ENCODE measurements at regions not wholly inside any gene's neighbourhood (a gene's known extent, or its start where the extent isn't known, plus 50 kb on each side); places are given as distances from the start of the nearest gene placed in this dataset.

- DNase-seq (ENCODE audit: low spot score), result no peak
Observed at GRCh38 chr1:81149649-81150325, 650.9 kb upstream of the ADGRL2 start.

GRCh38 chr1:81144240-81144825, 656.4 kb upstream of the ADGRL2 start:
- no peak for DNase-seq (ENCODE audit: low spot score)

DNA sequence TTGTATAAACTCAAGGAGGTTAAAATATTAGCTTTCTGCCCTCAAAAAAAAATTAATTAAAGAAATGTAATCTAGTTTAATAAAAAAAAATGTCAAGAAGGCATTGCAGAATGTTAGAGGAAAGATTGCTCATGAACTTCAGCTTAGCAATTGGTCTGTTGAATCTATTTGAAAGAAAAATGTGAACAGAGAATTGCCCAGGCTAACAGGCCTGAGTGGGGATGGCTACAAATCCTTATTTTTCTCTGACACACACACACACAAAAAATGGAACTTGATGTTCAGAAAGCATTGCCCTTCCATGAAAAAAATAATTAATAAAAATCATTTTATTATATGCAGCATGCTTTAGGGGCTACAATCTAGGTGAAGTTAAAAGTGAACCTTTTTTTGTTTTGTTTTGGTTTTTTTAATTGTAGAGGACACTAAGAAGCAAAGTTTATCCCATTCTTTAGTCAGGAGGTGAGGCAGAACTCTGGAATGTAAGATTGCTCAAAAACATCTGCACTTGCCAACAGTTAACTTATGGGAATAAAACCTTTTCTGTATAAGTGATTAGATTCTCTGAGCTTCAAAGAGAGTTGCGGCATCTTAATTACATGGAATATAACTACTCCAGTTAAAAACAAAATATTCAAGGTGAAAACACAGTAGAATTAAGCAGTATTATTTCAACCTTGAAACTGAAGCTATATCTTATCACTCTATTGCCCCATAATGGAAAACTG, 658.5 kb upstream of the ADGRL2 start:
- no peak for DNase-seq (ENCODE audit: low spot score)

DNA sequence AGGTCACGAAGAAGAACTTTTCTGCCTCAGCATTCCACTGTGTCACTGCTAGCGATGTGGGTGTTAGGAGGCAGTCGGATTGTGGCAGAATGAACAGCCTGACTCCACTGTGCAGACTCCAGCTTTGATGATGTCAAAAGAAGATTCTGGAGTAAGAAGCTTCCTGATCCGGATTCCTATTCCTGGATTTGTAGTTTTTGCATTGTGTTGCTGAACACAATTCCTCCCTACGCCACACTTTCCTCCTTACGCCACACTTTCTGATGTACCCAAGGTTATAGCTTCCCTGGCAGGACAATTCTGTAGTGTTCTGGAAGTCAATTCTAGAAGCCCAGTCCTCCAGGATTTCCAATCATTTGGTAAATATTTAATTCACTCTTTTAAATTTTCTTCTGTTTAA, 665.2 kb upstream of the ADGRL2 start:
- DNase-seq (ENCODE audit: low spot score), result no peak

DNA sequence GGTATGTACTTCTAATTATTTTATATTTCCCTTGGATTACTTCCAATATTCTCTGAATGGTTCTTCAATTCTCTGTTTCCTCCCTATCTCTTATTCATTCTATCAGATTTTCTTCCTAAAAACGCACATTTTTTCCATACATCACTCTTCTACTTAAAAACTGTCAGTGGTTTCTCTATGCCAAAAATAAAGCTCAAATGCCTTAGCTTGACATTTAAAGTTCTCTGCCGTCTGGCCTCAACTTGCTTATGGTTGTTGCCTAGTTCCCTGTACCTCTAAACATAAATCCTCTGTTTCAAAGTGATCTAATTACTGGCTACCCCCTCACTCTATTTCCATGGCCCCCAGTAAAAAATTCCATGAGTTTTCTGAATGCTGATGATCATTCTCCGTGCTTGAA, 671.0 kb upstream of the ADGRL2 start:
- DNase-seq (ENCODE audit: low spot score), result no peak

DNA sequence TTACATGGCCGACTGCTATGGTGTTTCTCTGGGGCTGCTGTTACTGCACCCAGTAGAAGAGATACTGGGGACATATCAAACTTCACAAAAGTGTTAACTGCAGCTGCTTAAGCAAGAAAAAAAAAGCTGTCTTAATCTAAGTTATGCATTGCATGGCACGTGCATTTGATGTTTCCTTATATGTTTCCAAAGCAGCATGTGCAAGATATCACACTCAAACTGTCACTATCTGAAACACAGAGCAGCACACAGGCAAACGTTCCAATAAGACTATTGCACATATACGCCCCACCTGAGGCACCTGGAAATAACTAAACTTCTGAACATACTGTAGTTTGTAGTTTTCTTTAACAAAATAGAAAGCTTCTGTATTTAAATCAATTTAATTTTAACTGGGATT, 671.4 kb upstream of the ADGRL2 start:
- DNase-seq (ENCODE audit: low spot score), result no peak

GRCh38 chr1:81128079-81128478, 672.7 kb upstream of the ADGRL2 start:
- DNase-seq (ENCODE audit: low spot score), result no peak

- no peak for DNase-seq (ENCODE audit: low spot score)
Observed at GRCh38 chr1:81126989-81127581, 673.6 kb upstream of the ADGRL2 start.

- DNase-seq (ENCODE audit: low spot score), result no peak
Observed at GRCh38 chr1:81125672-81126071, 675.1 kb upstream of the ADGRL2 start.

DNA sequence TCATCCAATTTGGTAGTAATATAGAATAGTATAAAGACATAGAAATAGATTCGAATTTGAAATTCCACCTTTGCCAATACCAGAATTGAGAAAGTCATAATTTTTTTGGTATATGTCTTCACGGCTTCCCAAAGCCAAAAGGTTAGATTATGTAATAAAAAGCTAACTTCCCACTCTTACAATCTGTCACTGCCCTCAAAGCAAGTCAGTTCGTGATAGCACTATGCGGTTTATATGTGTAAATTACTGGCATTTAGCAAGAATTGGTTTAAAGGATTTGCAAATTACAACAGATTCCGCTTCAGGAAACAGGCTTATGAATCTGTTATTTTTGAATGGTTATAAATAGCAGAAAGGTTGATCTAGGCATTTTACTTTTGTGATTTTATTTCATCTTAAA, 679.4 kb upstream of the ADGRL2 start:
- no peak for DNase-seq (ENCODE audit: low spot score)

- no peak for DNase-seq (ENCODE audit: low spot score)
Observed at GRCh38 chr1:81119319-81119718, 681.4 kb upstream of the ADGRL2 start.

DNA sequence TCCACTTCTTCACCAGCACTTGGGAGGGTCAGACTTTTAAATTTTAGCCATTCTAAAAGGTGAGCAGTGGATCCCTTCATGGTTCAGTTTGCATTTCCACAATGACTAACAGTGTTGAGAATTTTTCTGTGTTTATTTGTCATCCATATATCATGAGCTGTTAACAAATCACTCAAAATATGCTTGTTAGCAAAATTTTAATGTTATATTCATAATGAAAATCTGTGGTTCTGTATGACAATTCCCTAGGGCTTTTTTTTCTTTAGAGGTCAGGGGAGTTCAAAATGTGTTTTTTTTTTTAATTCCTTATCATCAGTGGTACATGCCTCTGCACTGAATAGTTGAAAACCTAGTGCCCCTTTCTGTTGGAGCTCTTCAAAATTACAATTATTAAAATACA, 682.2 kb upstream of the ADGRL2 start:
- DNase-seq (ENCODE audit: low spot score), result no peak

GRCh38 chr1:81115422-81115821, 685.3 kb upstream of the ADGRL2 start:
- DNase-seq (ENCODE audit: low spot score), result no peak

GRCh38 chr1:81114191-81114590, 686.5 kb upstream of the ADGRL2 start:
- no peak for DNase-seq (ENCODE audit: low spot score)

DNA sequence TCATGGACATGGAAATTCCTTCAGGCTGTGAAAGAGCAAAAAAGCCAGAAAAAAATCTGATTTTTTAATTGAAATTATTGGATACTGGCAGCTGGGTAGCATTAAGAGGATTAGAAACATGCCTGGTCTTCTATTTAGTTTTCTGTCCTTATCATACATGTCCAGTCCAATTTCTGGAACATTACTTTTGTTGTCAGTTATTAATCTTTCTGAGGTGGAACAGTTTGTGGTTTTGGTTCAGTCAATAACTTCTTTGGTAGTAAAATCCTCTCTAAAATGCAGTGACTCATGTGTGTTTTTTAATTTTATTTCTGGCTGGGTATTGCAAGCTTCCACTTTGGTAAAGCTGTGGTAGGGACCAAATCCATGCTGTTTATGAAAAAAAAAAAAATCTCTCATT, 687.0 kb upstream of the ADGRL2 start:
- DNase-seq (ENCODE audit: low spot score), result no peak

GRCh38 chr1:81111818-81112217, 688.9 kb upstream of the ADGRL2 start:
- DNase-seq (ENCODE audit: low spot score), result no peak

DNA sequence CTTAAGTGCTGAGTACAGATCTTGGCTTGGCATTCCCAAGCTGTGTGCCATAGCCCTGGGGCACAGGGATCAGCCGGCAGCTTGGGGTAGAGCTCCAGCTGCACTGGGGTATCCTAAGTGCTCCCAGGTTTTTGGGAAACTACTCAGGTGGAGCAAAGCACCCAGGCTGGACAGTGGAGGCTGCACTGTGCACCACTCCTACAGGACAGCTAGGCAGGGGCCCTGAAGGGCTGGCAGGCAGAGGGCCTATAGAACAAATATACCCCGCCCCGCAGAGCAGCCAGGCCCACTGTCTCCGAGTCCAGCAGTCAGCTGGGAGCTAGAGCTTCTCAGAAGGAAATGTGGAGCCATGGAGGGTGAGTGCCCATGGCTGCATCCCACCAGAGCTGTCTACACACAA, 691.7 kb upstream of the ADGRL2 start:
- DNase-seq (ENCODE audit: low spot score), result no peak

- no peak for DNase-seq (ENCODE audit: low spot score)
Observed at GRCh38 chr1:81097860-81098259, 702.9 kb upstream of the ADGRL2 start.

- no peak for DNase-seq (ENCODE audit: low spot score)
Observed at GRCh38 chr1:81073580-81073979, 727.2 kb upstream of the ADGRL2 start.

GRCh38 chr1:81071969-81072753, 728.6 kb upstream of the ADGRL2 start:
- DNase-seq (ENCODE audit: low spot score), result no peak

DNA sequence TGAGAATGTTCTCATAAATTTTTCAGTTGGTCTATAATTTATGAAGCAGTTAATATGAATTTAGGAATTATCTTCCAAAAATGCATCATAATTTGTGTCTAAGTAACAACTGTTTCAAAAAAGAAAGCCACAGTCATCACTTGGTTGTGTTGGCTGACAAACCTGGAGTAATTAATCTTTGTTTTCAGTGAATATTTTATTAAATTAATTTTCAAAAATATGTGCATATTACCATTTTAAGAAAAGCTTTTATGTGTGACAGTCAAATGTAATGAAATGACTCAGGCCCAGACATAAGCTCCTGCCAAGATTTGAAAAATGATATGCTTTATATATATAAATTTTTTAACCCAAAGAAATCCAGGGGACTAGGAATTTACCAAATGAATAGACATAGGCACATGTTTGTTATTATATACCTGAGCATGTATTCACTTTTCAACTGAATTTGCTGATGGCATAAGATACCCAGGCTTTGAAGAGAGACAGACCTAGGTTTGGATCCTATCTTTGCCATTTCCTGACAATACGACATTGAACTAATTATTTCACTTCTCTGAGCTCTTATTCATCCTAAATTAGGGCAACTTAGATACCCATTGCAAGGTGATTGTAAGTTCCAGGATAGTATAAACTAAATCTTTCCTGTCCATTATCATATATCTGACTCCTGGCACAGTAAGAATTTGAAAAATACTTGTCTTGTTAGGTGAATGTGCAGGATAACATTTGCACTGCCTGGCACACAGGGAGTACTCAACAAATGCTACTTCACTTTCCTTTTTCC, 729.5 kb upstream of the ADGRL2 start:
- DNase-seq (ENCODE audit: low spot score), result no peak

- no peak for DNase-seq (ENCODE audit: low spot score)
Observed at GRCh38 chr1:81069856-81070255, 730.9 kb upstream of the ADGRL2 start.
